ENCODE measurements at regions not wholly inside any gene's neighbourhood (a gene's known extent, or its start where the extent isn't known, plus 50 kb on each side); places are given as distances from the start of the nearest gene placed in this dataset.

DNA sequence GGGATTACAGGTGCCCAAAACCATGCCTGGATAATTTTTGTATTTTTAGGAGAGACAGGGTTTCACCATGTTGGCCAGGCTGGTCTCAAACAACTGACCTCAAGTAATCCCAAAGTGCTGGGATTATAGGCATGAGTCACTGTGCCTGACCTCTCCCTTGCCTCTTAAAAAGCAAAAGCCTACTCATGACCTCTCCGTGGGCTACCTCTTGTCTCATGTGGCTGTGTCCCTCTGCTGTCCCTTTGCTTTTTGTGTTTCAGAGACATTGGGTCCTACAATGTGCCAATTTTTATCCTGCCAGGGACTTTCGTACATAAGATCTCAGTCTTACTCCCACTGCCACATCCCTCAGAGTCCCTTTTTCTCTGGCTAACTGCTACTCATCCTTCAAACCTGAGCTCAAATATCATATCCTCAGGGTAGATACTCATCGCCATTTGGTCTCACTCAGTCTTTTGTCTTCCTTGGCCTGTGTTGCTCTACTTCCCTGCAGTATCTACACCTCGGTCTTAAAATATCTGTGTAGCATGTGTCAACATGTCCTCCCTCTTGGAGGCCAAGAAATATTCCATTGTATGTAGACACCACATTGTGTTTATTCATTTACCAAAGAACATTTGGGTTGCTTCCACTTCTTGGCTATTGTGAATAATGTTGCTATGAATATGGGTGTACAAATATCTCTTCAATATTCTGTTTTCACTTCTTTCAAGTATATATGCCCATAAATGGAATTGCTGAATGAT is 465.0 kb upstream of the KLF6 start (continued):
- TF ChIP-seq, protein P1, sequence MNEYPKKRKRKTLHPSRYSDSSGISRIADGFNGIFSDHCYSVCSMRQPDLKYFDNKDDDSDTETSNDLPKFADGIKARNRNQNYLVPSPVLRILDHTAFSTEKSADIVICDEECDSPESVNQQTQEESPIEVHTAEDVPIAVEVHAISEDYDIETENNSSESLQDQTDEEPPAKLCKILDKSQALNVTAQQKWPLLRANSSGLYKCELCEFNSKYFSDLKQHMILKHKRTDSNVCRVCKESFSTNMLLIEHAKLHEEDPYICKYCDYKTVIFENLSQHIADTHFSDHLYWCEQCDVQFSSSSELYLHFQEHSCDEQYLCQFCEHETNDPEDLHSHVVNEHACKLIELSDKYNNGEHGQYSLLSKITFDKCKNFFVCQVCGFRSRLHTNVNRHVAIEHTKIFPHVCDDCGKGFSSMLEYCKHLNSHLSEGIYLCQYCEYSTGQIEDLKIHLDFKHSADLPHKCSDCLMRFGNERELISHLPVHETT (CRISPR knock-in tag; conservative IDR thresholded peaks at IDR 0.05 in 1 of 2, IDR thresholded peaks at IDR 0.05 in 1 of 2), result no peak
- TF ChIP-seq GTF2E2 (tag; IDR thresholded peaks at IDR 0.05), result no peak

DNA sequence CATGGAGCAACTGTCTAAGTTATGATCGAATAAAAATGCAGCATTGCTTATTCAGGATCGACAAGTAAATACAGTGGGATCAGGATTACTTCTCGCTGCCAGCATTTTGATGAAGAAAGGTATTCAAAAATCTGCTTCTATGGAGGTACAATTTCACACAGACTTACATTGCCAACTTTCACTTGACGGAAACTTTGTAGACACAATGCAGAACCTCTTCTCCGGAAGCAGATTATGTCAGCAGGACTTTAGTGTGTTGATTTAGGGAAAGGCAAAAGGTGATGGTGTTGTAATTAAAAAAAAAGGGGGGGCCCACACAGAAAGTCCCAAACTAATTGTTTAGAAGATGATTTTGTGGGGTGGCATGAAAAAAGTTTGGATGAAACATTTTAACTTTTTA is 462.4 kb upstream of the KLF6 start:
- Histone ChIP-seq H3K36me3 (ENCODE audit: control insufficient read depth, insufficient read depth, low read length) (no peaks in the 10 kb centered on the region), H3K79me2 (ENCODE audit: control insufficient read depth, insufficient read depth, low read length) (no peaks in the 10 kb centered on the region), H3K4me3 (no peak overlapping the region), H3K9ac (ENCODE audit: insufficient read depth in 1 of 2, low read depth in 2 of 2, low read length in 2 of 2) (no peak overlapping the region), H3K9me1 (ENCODE audit: control insufficient read depth, insufficient read depth, low read length) (no peaks in the 10 kb centered on the region), H3K27me3 (ENCODE audit: control insufficient read depth in 2 of 2, insufficient read depth in 2 of 2, low read length in 2 of 2) (no peaks in the 10 kb centered on the region), H3K9me3 (replicated peaks; ENCODE audit: control insufficient read depth, insufficient read depth, low read depth, low read length) (no peaks in the 10 kb centered on the region), H2AFZ (ENCODE audit: low read depth, low read length) (no peak overlapping the region), H3K27ac (ENCODE audit: extremely low read depth, low read depth, low read length) (no peak overlapping the region), H3K4me1 (replicated peaks in 1 of 2; ENCODE audit: control insufficient read depth in 2 of 2, insufficient read depth in 2 of 2, low read length in 2 of 2) (no peaks in the 10 kb centered on the region), H3K4me2 (ENCODE audit: insufficient read depth, low read length) (no peak overlapping the region), H4K20me1 (replicated peaks; ENCODE audit: control insufficient read depth, insufficient read depth, low read length) (no peaks in the 10 kb centered on the region)
- no TSS peak for BruUV-seq (replicated peaks)
- CTCF ChIA-PET (ENCODE audit: low intra/inter-chr PET ratio), result no interaction called here
- in situ Hi-C loops (cut with MboI), result no loop called here
- ATAC-seq, result no peak
- no peak for FAIRE-seq
- WGBS (ENCODE audit: insufficient coverage, low coverage, missing lambda C conversion rate), result 0% methylated on average over 5 of the region's 5 CpGs
- intact Hi-C loops (cut with micrococcal nuclease), result no loop called here
- POLR2A ChIA-PET, result no interaction called here
- no peak for DNase-seq (ENCODE audit: extremely low read depth in 1 of 4, low spot score in 3 of 4)
- TF ChIP-seq ZNF232 (CRISPR knock-in tag; IDR thresholded peaks at IDR 0.05), result no peak
- TF ChIP-seq ZNF699 (CRISPR knock-in tag; IDR thresholded peaks at IDR 0.05; ENCODE audit: insufficient replicate concordance), result no peak
- no peak for TF ChIP-seq NFIX (CRISPR knock-in tag; IDR thresholded peaks at IDR 0.05; ENCODE audit: low read depth)
- TF ChIP-seq EWSR1 (IDR thresholded peaks at IDR 0.05; ENCODE audit: borderline replicate concordance, low read depth, partially characterized antibody), result no peak
- TF ChIP-seq, protein P2, sequence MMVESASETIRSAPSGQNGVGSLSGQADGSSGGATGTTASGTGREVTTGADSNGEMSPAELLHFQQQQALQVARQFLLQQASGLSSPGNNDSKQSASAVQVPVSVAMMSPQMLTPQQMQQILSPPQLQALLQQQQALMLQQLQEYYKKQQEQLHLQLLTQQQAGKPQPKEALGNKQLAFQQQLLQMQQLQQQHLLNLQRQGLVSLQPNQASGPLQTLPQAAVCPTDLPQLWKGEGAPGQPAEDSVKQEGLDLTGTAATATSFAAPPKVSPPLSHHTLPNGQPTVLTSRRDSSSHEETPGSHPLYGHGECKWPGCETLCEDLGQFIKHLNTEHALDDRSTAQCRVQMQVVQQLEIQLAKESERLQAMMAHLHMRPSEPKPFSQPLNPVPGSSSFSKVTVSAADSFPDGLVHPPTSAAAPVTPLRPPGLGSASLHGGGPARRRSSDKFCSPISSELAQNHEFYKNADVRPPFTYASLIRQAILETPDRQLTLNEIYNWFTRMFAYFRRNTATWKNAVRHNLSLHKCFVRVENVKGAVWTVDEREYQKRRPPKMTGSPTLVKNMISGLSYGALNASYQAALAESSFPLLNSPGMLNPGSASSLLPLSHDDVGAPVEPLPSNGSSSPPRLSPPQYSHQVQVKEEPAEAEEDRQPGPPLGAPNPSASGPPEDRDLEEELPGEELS (CRISPR knock-in tag; IDR thresholded peaks at IDR 0.05; ENCODE audit: borderline replicate concordance), result no peak
- no peak for TF ChIP-seq ZNF551 (CRISPR knock-in tag; IDR thresholded peaks at IDR 0.05)
- TF ChIP-seq TBL1XR1 (IDR thresholded peaks at IDR 0.05; ENCODE audit: low read length in 2 of 2), result no peak
- TF ChIP-seq FOXJ3 (CRISPR knock-in tag; IDR thresholded peaks at IDR 0.05), result no peak
- TF ChIP-seq, protein P3, sequence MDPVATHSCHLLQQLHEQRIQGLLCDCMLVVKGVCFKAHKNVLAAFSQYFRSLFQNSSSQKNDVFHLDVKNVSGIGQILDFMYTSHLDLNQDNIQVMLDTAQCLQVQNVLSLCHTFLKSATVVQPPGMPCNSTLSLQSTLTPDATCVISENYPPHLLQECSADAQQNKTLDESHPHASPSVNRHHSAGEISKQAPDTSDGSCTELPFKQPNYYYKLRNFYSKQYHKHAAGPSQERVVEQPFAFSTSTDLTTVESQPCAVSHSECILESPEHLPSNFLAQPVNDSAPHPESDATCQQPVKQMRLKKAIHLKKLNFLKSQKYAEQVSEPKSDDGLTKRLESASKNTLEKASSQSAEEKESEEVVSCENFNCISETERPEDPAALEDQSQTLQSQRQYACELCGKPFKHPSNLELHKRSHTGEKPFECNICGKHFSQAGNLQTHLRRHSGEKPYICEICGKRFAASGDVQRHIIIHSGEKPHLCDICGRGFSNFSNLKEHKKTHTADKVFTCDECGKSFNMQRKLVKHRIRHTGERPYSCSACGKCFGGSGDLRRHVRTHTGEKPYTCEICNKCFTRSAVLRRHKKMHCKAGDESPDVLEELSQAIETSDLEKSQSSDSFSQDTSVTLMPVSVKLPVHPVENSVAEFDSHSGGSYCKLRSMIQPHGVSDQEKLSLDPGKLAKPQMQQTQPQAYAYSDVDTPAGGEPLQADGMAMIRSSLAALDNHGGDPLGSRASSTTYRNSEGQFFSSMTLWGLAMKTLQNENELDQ (CRISPR knock-in tag; IDR thresholded peaks at IDR 0.05; ENCODE audit: borderline replicate concordance), result no peak
- TF ChIP-seq, protein P4, sequence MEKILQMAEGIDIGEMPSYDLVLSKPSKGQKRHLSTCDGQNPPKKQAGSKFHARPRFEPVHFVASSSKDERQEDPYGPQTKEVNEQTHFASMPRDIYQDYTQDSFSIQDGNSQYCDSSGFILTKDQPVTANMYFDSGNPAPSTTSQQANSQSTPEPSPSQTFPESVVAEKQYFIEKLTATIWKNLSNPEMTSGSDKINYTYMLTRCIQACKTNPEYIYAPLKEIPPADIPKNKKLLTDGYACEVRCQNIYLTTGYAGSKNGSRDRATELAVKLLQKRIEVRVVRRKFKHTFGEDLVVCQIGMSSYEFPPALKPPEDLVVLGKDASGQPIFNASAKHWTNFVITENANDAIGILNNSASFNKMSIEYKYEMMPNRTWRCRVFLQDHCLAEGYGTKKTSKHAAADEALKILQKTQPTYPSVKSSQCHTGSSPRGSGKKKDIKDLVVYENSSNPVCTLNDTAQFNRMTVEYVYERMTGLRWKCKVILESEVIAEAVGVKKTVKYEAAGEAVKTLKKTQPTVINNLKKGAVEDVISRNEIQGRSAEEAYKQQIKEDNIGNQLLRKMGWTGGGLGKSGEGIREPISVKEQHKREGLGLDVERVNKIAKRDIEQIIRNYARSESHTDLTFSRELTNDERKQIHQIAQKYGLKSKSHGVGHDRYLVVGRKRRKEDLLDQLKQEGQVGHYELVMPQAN (IDR thresholded peaks at IDR 0.05; ENCODE audit: borderline replicate concordance), result no peak

Data from K562 (cell line).